Upper lobe of left lung (tissue), 4 donors: ENCODE measurements at regions not wholly inside any gene's neighbourhood (a gene's known extent, or its start where the extent isn't known, plus 50 kb on each side); places are given as distances from the start of the nearest gene placed in this dataset.

Source experiments
- CTCF ChIP-seq, 6 experiments: fragments of 450-650 bp in 4 of 6; fragments of 200-600 bp in 2 of 6; sonication (generic) in 2 of 6; IDR thresholded peaks; one replicate each; pipeline ENCODE4 v1.5.1; 2016 to 2019; ENCODE audit warnings: antibody characterized with exemption in 6 of 6
- POLR2A ChIP-seq, 4 donors: fragments of 450-650 bp; IDR thresholded peaks; one replicate each; pipeline ENCODE4 v1.5.1; 2016 to 2017; ENCODE audit warnings: antibody characterized with exemption in 4 of 4, mild to moderate bottlenecking in 2 of 4

DNA sequence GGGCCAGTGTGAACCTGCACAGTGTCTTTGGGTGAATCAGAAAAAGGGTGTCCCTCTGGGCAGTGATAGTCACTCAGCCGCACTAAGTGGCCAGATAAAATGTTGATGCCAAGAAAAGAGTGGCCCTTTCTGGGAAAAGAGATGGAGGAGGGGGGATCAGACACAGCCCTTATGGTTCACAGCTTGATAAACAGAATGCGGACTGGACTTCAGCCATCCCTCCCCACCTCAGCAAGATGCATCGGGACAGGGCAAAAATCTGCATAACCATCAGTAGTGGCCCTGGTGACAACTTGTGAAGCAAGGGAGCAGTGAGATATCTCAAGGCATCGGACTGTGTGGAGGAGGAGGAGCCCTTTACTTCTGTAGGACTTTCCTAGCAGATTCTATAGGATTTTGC, 353.8 kb upstream of the PLXNA2 start:
- TF ChIP-seq CTCF (IDR thresholded peaks at IDR 0.05) (no peak), POLR2A (IDR thresholded peaks at IDR 0.05) (no peak)
